HCT116 (cell line): ENCODE measurements at regions not wholly inside any gene's neighbourhood (a gene's known extent, or its start where the extent isn't known, plus 50 kb on each side); places are given as distances from the start of the nearest gene placed in this dataset.

Source experiments
- ATAC-seq: fragments of 200-7000 bp; cut with Tn5 transposase; 2 replicates; pipeline ENCODE4 v1.9.1; 2020; ENCODE audit warnings: mild to moderate bottlenecking, moderate library complexity
- BruUV-seq: library from RNA; stranded (reverse); fragments of 400-500 nt; replicated peaks from 2 replicates; lab custom pipeline; 2021; lab: Mats Ljungman, UMichigan
- CTCF ChIA-PET: fragments of 300-600 bp; sonication (Branson Sonifier 250); formaldehyde crosslinking; loops from one replicate; lab custom pipeline; 2021; ENCODE audit warnings: antibody characterized with exemption; lab: Charles Lee
- POLR2A ChIA-PET: fragments of 300-600, 350-600 bp; sonication (Branson Sonifier 250); formaldehyde crosslinking; loops from one replicate; lab custom pipeline; 2021; ENCODE audit warnings: antibody characterized with exemption; lab: Charles Lee
- RAD21 ChIA-PET, 2 experiments: fragments of 300-600 bp; sonication (Branson Sonifier 250); formaldehyde crosslinking; loops; one replicate each; lab custom pipeline; 2023; ENCODE audit warnings: low total read pairs in 2 of 2; ENCODE audit not compliant: uncharacterized antibody in 2 of 2, unreplicated experiment in 2 of 2, low non-redundant PET in 1 of 2; lab: Charles Lee
- DNase-seq: peaks from one replicate; pipeline ENCODE4 v3.0.0-alpha.2; 2010; ENCODE audit warnings: low read depth, low spot score
- H2AFZ ChIP-seq: fragments of 200-600 bp; shearing (Covaris generic), sonication (generic); 2 replicates; pipeline ENCODE4 v1.6.1; 2017; ENCODE audit warnings: low read depth, mixed run types, mixed read lengths, antibody characterized with exemption, low read length; ENCODE audit not compliant: poor library complexity, severe bottlenecking
- H3K27ac ChIP-seq: 2 replicates; pipeline ENCODE4 v1.5.1; 2012; ENCODE audit warnings: low read depth, low read length
- H3K27me3 ChIP-seq: fragments of 200-600 bp; sonication (generic); 2 replicates; pipeline ENCODE4 v1.6.1; 2016; ENCODE audit warnings: mixed run types, low read length, mixed read lengths; ENCODE audit not compliant: insufficient read depth
- H3K36me3 ChIP-seq, 2 experiments: fragments of 200-500 bp in 1 of 2; fragments of 200-600 bp in 1 of 2; sonication (Bioruptor generic) in 1 of 2; sonication (generic) in 1 of 2; 2 replicates each; pipeline versions ENCODE4 v1.5.1 to v1.6.1; 2014 to 2016; ENCODE audit warnings: low read length in 2 of 2, inconsistent platforms in 1 of 2, mixed read lengths in 1 of 2, mixed run types in 1 of 2; ENCODE audit not compliant: insufficient read depth in 2 of 2, control insufficient read depth in 1 of 2
- H3K4me1 ChIP-seq, 2 experiments: fragments of 200-600 bp in 1 of 2; sonication (generic) in 1 of 2; 2 replicates each; pipeline versions ENCODE4 v1.5.1 to v1.6.1; 2012 to 2017; ENCODE audit warnings: low read length in 2 of 2, inconsistent platforms in 1 of 2, mild to moderate bottlenecking in 1 of 2, mixed read lengths in 1 of 2, mixed run types in 1 of 2, moderate library complexity in 1 of 2; ENCODE audit not compliant: insufficient read depth in 2 of 2, control insufficient read depth in 1 of 2
- H3K4me2 ChIP-seq: fragments of 200-600 bp; sonication (generic); 2 replicates; pipeline ENCODE4 v1.6.1; 2017; ENCODE audit warnings: mixed run types, low read length, mixed read lengths
- H3K4me3 ChIP-seq, 2 experiments: fragments of 200-600 bp in 1 of 2; sonication (generic) in 1 of 2; replicated peaks in 1 of 2; 2 replicates each; pipeline ENCODE4 v1.5.1; 2011 to 2016; ENCODE audit warnings: low read length in 2 of 2, control low read depth in 1 of 2, low read depth in 1 of 2, mild to moderate bottlenecking in 1 of 2, mixed read lengths in 1 of 2, mixed run types in 1 of 2
- H3K79me2 ChIP-seq: fragments of 200-600 bp; sonication (generic); 2 replicates; pipeline ENCODE4 v1.6.1; 2017; ENCODE audit warnings: mild to moderate bottlenecking, mixed run types, low read length, moderate library complexity, mixed read lengths; ENCODE audit not compliant: insufficient read depth
- H3K9ac ChIP-seq: fragments of 200-600 bp; sonication (generic); 2 replicates; pipeline ENCODE4 v1.6.1; 2016; ENCODE audit warnings: low read length, mixed read lengths
- H3K9me2 ChIP-seq: fragments of 200-600 bp; sonication (generic), shearing (Covaris generic); 2 replicates; pipeline ENCODE4 v1.6.1; 2017; ENCODE audit warnings: mixed run types, mild to moderate bottlenecking, moderate library complexity; ENCODE audit not compliant: insufficient read depth
- H3K9me3 ChIP-seq, 2 experiments: fragments of 200-500 bp in 1 of 2; fragments of 200-600 bp in 1 of 2; sonication (Bioruptor generic) in 1 of 2; sonication (generic) in 1 of 2; 2 replicates each; pipeline ENCODE4 v1.6.1; 2014 to 2017; ENCODE audit warnings: low read length in 2 of 2, mixed read lengths in 2 of 2, inconsistent platforms in 1 of 2, low read depth in 1 of 2, mild to moderate bottlenecking in 1 of 2, mixed run types in 1 of 2, moderate library complexity in 1 of 2; ENCODE audit not compliant: control insufficient read depth in 1 of 2, insufficient read depth in 1 of 2
- H4K20me1 ChIP-seq: fragments of 200-600 bp; sonication (generic), shearing (Covaris generic); 2 replicates; pipeline ENCODE4 v1.6.1; 2017; ENCODE audit warnings: mixed run types, mild to moderate bottlenecking, moderate library complexity; ENCODE audit not compliant: insufficient read depth
- CEBPB ChIP-seq: IDR thresholded peaks from 2 replicates; pipeline ENCODE4 v1.6.1; 2012; ENCODE audit warnings: low read depth
- EGR1 ChIP-seq: IDR thresholded peaks from 2 replicates; pipeline ENCODE4 v1.6.1; 2012; ENCODE audit warnings: low read depth
- ELF1 ChIP-seq: IDR thresholded peaks from 2 replicates; pipeline ENCODE4 v1.6.1; 2012; ENCODE audit warnings: low read depth, borderline replicate concordance
- EZH2 ChIP-seq: fragments of 200-600 bp; sonication (generic); IDR thresholded peaks from 2 replicates; pipeline ENCODE4 v1.6.1; 2017; ENCODE audit warnings: antibody characterized with exemption, mixed run types
- EZH2phosphoT487 ChIP-seq: fragments of 200-600 bp; IDR thresholded peaks from 2 replicates; pipeline ENCODE4 v1.6.1; 2018; ENCODE audit warnings: antibody characterized with exemption, borderline replicate concordance
- FOSL1 ChIP-seq: IDR thresholded peaks from 2 replicates; pipeline ENCODE4 v1.6.1; 2012; ENCODE audit warnings: low read depth
- MAX ChIP-seq: IDR thresholded peaks from 2 replicates; pipeline ENCODE4 v1.6.1; 2012
- POLR2A ChIP-seq: IDR thresholded peaks from 2 replicates; pipeline ENCODE4 v1.7.0; 2011; ENCODE audit warnings: borderline replicate concordance; ENCODE audit not compliant: insufficient read depth, insufficient read length; ENCODE audit errors: extremely low read depth
- POLR2AphosphoS5 ChIP-seq: IDR thresholded peaks from 2 replicates; pipeline ENCODE4 v1.6.1; 2011; ENCODE audit warnings: mild to moderate bottlenecking, low read depth, low read length, moderate library complexity
- RAD21 ChIP-seq: IDR thresholded peaks from 2 replicates; pipeline ENCODE4 v1.6.1; 2012; ENCODE audit warnings: low read depth, mild to moderate bottlenecking
- SIN3A ChIP-seq: IDR thresholded peaks from 2 replicates; pipeline ENCODE4 v1.6.1; 2012; ENCODE audit warnings: low read depth
- SP1 ChIP-seq: IDR thresholded peaks from 2 replicates; pipeline ENCODE4 v1.6.1; 2012; ENCODE audit warnings: low read depth
- SRF ChIP-seq: IDR thresholded peaks from 2 replicates; pipeline ENCODE4 v1.6.1; 2012; ENCODE audit warnings: low read depth
- intact Hi-C: fragments of 100-400 bp; cut with micrococcal nuclease; formaldehyde crosslinking; loops from 2 replicates; pipeline ENCODE4 v1.10.0; 2022
- TF ChIP-seq, protein P1 (sequence below): IDR thresholded peaks from 2 replicates; pipeline ENCODE4 v1.6.1; 2012
- TF ChIP-seq, protein P2 (sequence below), 3 experiments: fragments of 200-600 bp in 1 of 3; sonication (generic) in 1 of 3; IDR thresholded peaks in 2 of 3; conservative IDR thresholded peaks in 1 of 3; 2 replicates each; pipeline ENCODE4 v1.5.1; 2012 to 2017; ENCODE audit warnings: low read depth in 2 of 3, low read length in 2 of 3, antibody characterized with exemption in 1 of 3, borderline replicate concordance in 1 of 3, control low read depth in 1 of 3, mild to moderate bottlenecking in 1 of 3, mixed read lengths in 1 of 3, mixed run types in 1 of 3, moderate library complexity in 1 of 3; ENCODE audit not compliant: insufficient read depth in 1 of 3

- RAD21 ChIA-PET = no interaction called here
- BruUV-seq = no TSS peak
- no peak overlapping the region for H3K27ac ChIP-seq
Observed at GRCh38 chr21:41627428-41627827, 119.5 kb upstream of the TMPRSS2 start.

DNA sequence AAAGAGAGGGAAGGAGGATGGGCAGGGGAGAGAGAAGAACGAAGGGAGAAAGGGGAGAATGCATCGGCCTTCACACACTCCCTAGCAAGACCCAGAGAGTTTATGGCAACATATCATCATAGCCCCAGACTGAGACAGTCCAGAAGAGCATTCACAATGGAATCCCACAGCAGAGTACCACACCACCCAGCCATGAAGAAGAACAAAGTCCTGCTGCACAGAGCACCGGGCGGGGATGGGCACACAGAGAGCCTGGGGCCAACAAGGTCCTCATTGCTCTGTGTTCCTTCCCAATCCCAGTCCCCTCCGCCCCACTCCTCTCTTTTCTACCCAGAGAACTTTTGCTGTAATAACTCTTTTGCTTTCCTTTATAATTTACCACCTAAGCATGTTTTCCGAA lies 118.1 kb upstream of the TMPRSS2 start:
- no peaks in the 10 kb centered on the region for H3K9me2 ChIP-seq
- peaks cover 18% of the 10 kb centered on the region for H3K27me3 ChIP-seq
- ATAC-seq (no peak), DNase-seq (no peak)
- POLR2A ChIA-PET = no interaction called here
- H4K20me1 ChIP-seq = no peaks in the 10 kb centered on the region
- H3K36me3 ChIP-seq = no peaks in the 10 kb centered on the region
- no peak overlapping the region for H3K4me3 ChIP-seq
- H3K9me3 ChIP-seq = peaks cover 0 to 5% of the 10 kb centered on the region in 2 experiments; a peak in 1 of 4 replicates
- RAD21 ChIA-PET = no interaction called here
- H3K27ac ChIP-seq = no peak overlapping the region
- no peak overlapping the region for H3K9ac ChIP-seq
- no peak overlapping the region for H2AFZ ChIP-seq
- no peaks in the 10 kb centered on the region for H3K79me2 ChIP-seq
- H3K4me1 ChIP-seq = peaks cover 14 to 15% of the 10 kb centered on the region in 2 experiments
- intact Hi-C loops = no loop called here
- no TSS peak for BruUV-seq
- CTCF ChIA-PET = no interaction called here
- H3K4me2 ChIP-seq = no peak overlapping the region
- TF ChIP-seq SRF = no peak
- no peak for TF ChIP-seq RAD21
- TF ChIP-seq CEBPB = no peak
- TF ChIP-seq SP1 = no peak
- TF ChIP-seq, protein P1, sequence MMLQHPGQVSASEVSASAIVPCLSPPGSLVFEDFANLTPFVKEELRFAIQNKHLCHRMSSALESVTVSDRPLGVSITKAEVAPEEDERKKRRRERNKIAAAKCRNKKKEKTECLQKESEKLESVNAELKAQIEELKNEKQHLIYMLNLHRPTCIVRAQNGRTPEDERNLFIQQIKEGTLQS = no peak
- no peak for TF ChIP-seq SIN3A
- no peak for TF ChIP-seq POLR2A
- TF ChIP-seq EZH2 = no peak
- TF ChIP-seq MAX = no peak
- TF ChIP-seq ELF1 = no peak
- no peak for TF ChIP-seq EGR1
- TF ChIP-seq POLR2AphosphoS5 = no peak

More at GRCh38 chr21:41627428-41627827, 119.5 kb upstream of the TMPRSS2 start:
- intact Hi-C loops = no loop called here
- H3K79me2 ChIP-seq = no peaks in the 10 kb centered on the region
- no peak for DNase-seq
- H3K9me2 ChIP-seq = no peaks in the 10 kb centered on the region
- H2AFZ ChIP-seq = no peak overlapping the region
- TF ChIP-seq FOSL1 (no peak), SIN3A (no peak), EZH2phosphoT487 (no peak)
- TF ChIP-seq, protein P2, sequence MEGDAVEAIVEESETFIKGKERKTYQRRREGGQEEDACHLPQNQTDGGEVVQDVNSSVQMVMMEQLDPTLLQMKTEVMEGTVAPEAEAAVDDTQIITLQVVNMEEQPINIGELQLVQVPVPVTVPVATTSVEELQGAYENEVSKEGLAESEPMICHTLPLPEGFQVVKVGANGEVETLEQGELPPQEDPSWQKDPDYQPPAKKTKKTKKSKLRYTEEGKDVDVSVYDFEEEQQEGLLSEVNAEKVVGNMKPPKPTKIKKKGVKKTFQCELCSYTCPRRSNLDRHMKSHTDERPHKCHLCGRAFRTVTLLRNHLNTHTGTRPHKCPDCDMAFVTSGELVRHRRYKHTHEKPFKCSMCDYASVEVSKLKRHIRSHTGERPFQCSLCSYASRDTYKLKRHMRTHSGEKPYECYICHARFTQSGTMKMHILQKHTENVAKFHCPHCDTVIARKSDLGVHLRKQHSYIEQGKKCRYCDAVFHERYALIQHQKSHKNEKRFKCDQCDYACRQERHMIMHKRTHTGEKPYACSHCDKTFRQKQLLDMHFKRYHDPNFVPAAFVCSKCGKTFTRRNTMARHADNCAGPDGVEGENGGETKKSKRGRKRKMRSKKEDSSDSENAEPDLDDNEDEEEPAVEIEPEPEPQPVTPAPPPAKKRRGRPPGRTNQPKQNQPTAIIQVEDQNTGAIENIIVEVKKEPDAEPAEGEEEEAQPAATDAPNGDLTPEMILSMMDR (IDR thresholded peaks at IDR 0.05 in 2 of 3, conservative IDR thresholded peaks at IDR 0.05 in 1 of 3; ENCODE audit: borderline replicate concordance in 1 of 3, insufficient read depth in 1 of 3, low read depth in 2 of 3, low read length in 2 of 3) = no peak
- TF ChIP-seq, protein P1 = no peak
- H3K36me3 ChIP-seq = no peaks in the 10 kb centered on the region
- no peak for ATAC-seq
- peaks cover 18% of the 10 kb centered on the region for H3K27me3 ChIP-seq
- peaks cover 27 to 29% of the 10 kb centered on the region in 2 experiments for H3K4me1 ChIP-seq
- no peak overlapping the region for H3K4me3 ChIP-seq
- POLR2A ChIA-PET = no interaction called here
- CTCF ChIA-PET = interaction anchor here (1.4 kb wide), 1 partner anchor 15 kb away, joined by 3 read pairs; no protein-coding TSS in a partner anchor
- H3K9me3 ChIP-seq = peaks cover 0 to 5% of the 10 kb centered on the region in 2 experiments; a peak in 1 of 4 replicates
- H4K20me1 ChIP-seq = no peaks in the 10 kb centered on the region
- no peak overlapping the region for H3K4me2 ChIP-seq
- no peak overlapping the region for H3K9ac ChIP-seq
